H1 (cell line): ENCODE measurements at regions not wholly inside any gene's neighbourhood (a gene's known extent, or its start where the extent isn't known, plus 50 kb on each side); places are given as distances from the start of the nearest gene placed in this dataset.

Source experiments
- CEBPB ChIP-seq: IDR thresholded peaks from 2 replicates; pipeline ENCODE4 v1.6.1; 2012; ENCODE audit warnings: low read depth, low read length
- CHD1 ChIP-seq: IDR thresholded peaks from 2 replicates; pipeline ENCODE4 v1.6.1; 2012; ENCODE audit warnings: low read depth, low read length, improper control_type of control experiment
- CHD2 ChIP-seq: IDR thresholded peaks from 2 replicates; pipeline ENCODE4 v1.6.1; 2012; ENCODE audit warnings: low read length, improper control_type of control experiment
- EP300 ChIP-seq, 2 experiments: IDR thresholded peaks; 1 replicate in 1 of 2; 2 replicates in 1 of 2; pipeline ENCODE4 v1.6.1; 2011 to 2012; ENCODE audit warnings: low read depth in 2 of 2, low read length in 2 of 2, mild to moderate bottlenecking in 2 of 2, borderline replicate concordance in 1 of 2, inconsistent platforms in 1 of 2, moderate library complexity in 1 of 2
- KDM1A ChIP-seq: fragments of 200-600, 300-600 bp; sonication (generic); IDR thresholded peaks from 2 replicates; pipeline ENCODE4 v1.7.1; 2016; ENCODE audit warnings: mild to moderate bottlenecking, low read length, borderline replicate concordance
- KDM5A ChIP-seq: fragments of 200-600 bp; IDR thresholded peaks from 2 replicates; pipeline ENCODE4 v1.7.1; 2012; ENCODE audit warnings: mild to moderate bottlenecking, low read length, inconsistent platforms, mixed read lengths
- POLR2A ChIP-seq, 2 experiments: IDR thresholded peaks; 1 replicate in 1 of 2; 2 replicates in 1 of 2; pipeline ENCODE4 v1.6.1; 2011; ENCODE audit warnings: low read depth in 2 of 2, low read length in 2 of 2, mild to moderate bottlenecking in 2 of 2; ENCODE audit errors: control extremely low read depth in 1 of 2
- POLR2AphosphoS5 ChIP-seq: IDR thresholded peaks from 2 replicates; pipeline ENCODE4 v1.6.1; 2011; ENCODE audit warnings: low read depth, low read length
- TF ChIP-seq, protein P1 (sequence below), 3 experiments: IDR thresholded peaks; 1 replicate in 2 of 3; 2 replicates in 1 of 3; pipeline versions ENCODE4 v1.5.1 to v1.6.1; 2011; ENCODE audit warnings: low read length in 3 of 3, mild to moderate bottlenecking in 3 of 3, inconsistent platforms in 2 of 3, low read depth in 1 of 3, moderate library complexity in 1 of 3; ENCODE audit not compliant: insufficient read depth in 1 of 3; ENCODE audit errors: control extremely low read depth in 1 of 3
- TF ChIP-seq, protein P2 (sequence below): IDR thresholded peaks from 2 replicates; pipeline ENCODE4 v1.6.1; 2011; ENCODE audit warnings: low read depth, mild to moderate bottlenecking, low read length; ENCODE audit not compliant: insufficient read depth

DNA sequence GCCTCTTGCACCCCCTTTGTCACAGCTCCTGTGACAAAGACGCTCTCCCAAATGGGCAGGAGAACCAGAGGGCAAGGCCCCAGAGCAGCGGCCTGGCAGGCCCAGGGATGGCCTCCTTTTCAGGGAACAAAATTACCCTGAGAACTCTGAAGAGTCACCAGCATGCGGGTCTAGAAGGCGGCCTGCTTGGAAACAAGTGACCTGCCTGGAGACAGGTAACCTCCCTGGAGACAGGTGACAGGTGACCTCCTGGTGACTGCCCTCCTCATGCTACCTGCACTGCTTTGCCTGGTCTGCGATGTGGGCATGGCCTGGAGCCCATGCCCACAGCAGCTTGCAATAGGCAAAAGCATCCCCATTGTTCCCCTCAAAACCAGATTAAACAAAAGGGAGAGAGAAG, 86.5 kb upstream of the ZC3H12A start:
- TF ChIP-seq, protein P1, sequence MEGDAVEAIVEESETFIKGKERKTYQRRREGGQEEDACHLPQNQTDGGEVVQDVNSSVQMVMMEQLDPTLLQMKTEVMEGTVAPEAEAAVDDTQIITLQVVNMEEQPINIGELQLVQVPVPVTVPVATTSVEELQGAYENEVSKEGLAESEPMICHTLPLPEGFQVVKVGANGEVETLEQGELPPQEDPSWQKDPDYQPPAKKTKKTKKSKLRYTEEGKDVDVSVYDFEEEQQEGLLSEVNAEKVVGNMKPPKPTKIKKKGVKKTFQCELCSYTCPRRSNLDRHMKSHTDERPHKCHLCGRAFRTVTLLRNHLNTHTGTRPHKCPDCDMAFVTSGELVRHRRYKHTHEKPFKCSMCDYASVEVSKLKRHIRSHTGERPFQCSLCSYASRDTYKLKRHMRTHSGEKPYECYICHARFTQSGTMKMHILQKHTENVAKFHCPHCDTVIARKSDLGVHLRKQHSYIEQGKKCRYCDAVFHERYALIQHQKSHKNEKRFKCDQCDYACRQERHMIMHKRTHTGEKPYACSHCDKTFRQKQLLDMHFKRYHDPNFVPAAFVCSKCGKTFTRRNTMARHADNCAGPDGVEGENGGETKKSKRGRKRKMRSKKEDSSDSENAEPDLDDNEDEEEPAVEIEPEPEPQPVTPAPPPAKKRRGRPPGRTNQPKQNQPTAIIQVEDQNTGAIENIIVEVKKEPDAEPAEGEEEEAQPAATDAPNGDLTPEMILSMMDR (IDR thresholded peaks at IDR 0.05; ENCODE audit: control extremely low read depth in 1 of 3, insufficient read depth in 1 of 3, low read depth in 1 of 3, low read length in 3 of 3), result no peak
- TF ChIP-seq, protein P2, sequence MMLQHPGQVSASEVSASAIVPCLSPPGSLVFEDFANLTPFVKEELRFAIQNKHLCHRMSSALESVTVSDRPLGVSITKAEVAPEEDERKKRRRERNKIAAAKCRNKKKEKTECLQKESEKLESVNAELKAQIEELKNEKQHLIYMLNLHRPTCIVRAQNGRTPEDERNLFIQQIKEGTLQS, result no peak
- TF ChIP-seq POLR2AphosphoS5, result no peak
- no peak for TF ChIP-seq EP300 (IDR thresholded peaks at IDR 0.05; ENCODE audit: borderline replicate concordance in 1 of 2, low read depth in 2 of 2, low read length in 2 of 2)
- no peak for TF ChIP-seq KDM5A
- TF ChIP-seq CHD2, result no peak
- no peak for TF ChIP-seq CEBPB
- TF ChIP-seq CHD1, result no peak
- no peak for TF ChIP-seq POLR2A (IDR thresholded peaks at IDR 0.05; ENCODE audit: control extremely low read depth in 1 of 2, low read depth in 2 of 2, low read length in 2 of 2)
- no peak for TF ChIP-seq KDM1A
